ENCODE measurements at regions not wholly inside any gene's neighbourhood (a gene's known extent, or its start where the extent isn't known, plus 50 kb on each side); places are given as distances from the start of the nearest gene placed in this dataset.
"Not testable (repeated sequence)": the region's sequence is repeated elsewhere in the genome, so short reads cannot be mapped to it uniquely, and the experiment has no call there.

- Histone ChIP-seq H3K27me3 (ENCODE audit: control insufficient read depth, low read length) (no peaks in the 10 kb centered on the region), H3F3A (ENCODE audit: control insufficient read depth, insufficient read depth) (no peaks in the 10 kb centered on the region), H3K4me3 (ENCODE audit: low read length) (no peak overlapping the region), H3K27ac (ENCODE audit: low read depth, low read length) (no peak overlapping the region), H3K4me1 (ENCODE audit: control insufficient read depth, low read length) (no peaks in the 10 kb centered on the region), H3K9me2 (replicated peaks; ENCODE audit: control insufficient read depth, low read length) (no peaks in the 10 kb centered on the region), H3K36me3 (ENCODE audit: control insufficient read depth, low read length) (no peaks in the 10 kb centered on the region), H4K20me1 (ENCODE audit: control insufficient read depth, insufficient read depth, low read depth, low read length) (no peaks in the 10 kb centered on the region), H3K4me2 (ENCODE audit: low read length) (no peak overlapping the region), H3K79me2 (ENCODE audit: control insufficient read depth, low read length) (no peaks in the 10 kb centered on the region), H3K9me3 (ENCODE audit: control insufficient read depth, insufficient read depth, low read length) (no peaks in the 10 kb centered on the region)
- TF ChIP-seq EZH2phosphoT487 (IDR thresholded peaks at IDR 0.05; ENCODE audit: borderline replicate concordance, low read length) (no peak), CTCF (IDR thresholded peaks at IDR 0.05; ENCODE audit: low read depth, low read length, poor library complexity, severe bottlenecking) (no peak)
Measured at GRCh38 chr3:152684279-152684678, 150.7 kb upstream of the P2RY1 start.

GRCh38 chr3:152688313-152688712 lies 146.6 kb upstream of the P2RY1 start:
- no peaks in the 10 kb centered on the region for H3K36me3 ChIP-seq (ENCODE audit: control insufficient read depth, low read length)
- H3K27me3 ChIP-seq (ENCODE audit: control insufficient read depth, low read length): no peaks in the 10 kb centered on the region
- H4K20me1 ChIP-seq (ENCODE audit: control insufficient read depth, insufficient read depth, low read depth, low read length): no peaks in the 10 kb centered on the region
- H3K4me1 ChIP-seq (ENCODE audit: control insufficient read depth, low read length): no peaks in the 10 kb centered on the region
- TF ChIP-seq EZH2phosphoT487 (IDR thresholded peaks at IDR 0.05; ENCODE audit: borderline replicate concordance, low read length): no peak
- TF ChIP-seq CTCF (IDR thresholded peaks at IDR 0.05; ENCODE audit: low read depth, low read length, poor library complexity, severe bottlenecking): no peak
- H3K9me2 ChIP-seq (replicated peaks; ENCODE audit: control insufficient read depth, low read length): no peaks in the 10 kb centered on the region
- H3F3A ChIP-seq (ENCODE audit: control insufficient read depth, insufficient read depth): no peaks in the 10 kb centered on the region
- H3K4me2 ChIP-seq (ENCODE audit: low read length): no peak overlapping the region
- H3K79me2 ChIP-seq (ENCODE audit: control insufficient read depth, low read length): no peaks in the 10 kb centered on the region
- no peak overlapping the region for H3K27ac ChIP-seq (ENCODE audit: low read depth, low read length)
- no peaks in the 10 kb centered on the region for H3K9me3 ChIP-seq (ENCODE audit: control insufficient read depth, insufficient read depth, low read length)
- H3K4me3 ChIP-seq (ENCODE audit: low read length): no peak overlapping the region

GRCh38 chr3:152692326-152692725 lies 142.6 kb upstream of the P2RY1 start:
- not testable (repeated sequence) for H3K79me2 ChIP-seq (ENCODE audit: control insufficient read depth, low read length); H3F3A ChIP-seq (ENCODE audit: control insufficient read depth, insufficient read depth); H3K27ac ChIP-seq (ENCODE audit: low read depth, low read length); H3K9me2 ChIP-seq (replicated peaks; ENCODE audit: control insufficient read depth, low read length); H3K27me3 ChIP-seq (ENCODE audit: control insufficient read depth, low read length); H3K9me3 ChIP-seq (ENCODE audit: control insufficient read depth, insufficient read depth, low read length); H3K4me1 ChIP-seq (ENCODE audit: control insufficient read depth, low read length); H4K20me1 ChIP-seq (ENCODE audit: control insufficient read depth, insufficient read depth, low read depth, low read length); H3K4me2 ChIP-seq (ENCODE audit: low read length); H3K36me3 ChIP-seq (ENCODE audit: control insufficient read depth, low read length); H3K4me3 ChIP-seq (ENCODE audit: low read length)

- H4K20me1 ChIP-seq (ENCODE audit: control insufficient read depth, insufficient read depth, low read depth, low read length): not testable (repeated sequence)
Measured at GRCh38 chr3:152693521-152694250, 141.2 kb upstream of the P2RY1 start.

More at GRCh38 chr3:152693521-152694250, 141.2 kb upstream of the P2RY1 start:
- H3F3A ChIP-seq (ENCODE audit: control insufficient read depth, insufficient read depth); H3K4me1 ChIP-seq (ENCODE audit: control insufficient read depth, low read length); H3K27ac ChIP-seq (ENCODE audit: low read depth, low read length); H3K9me2 ChIP-seq (replicated peaks; ENCODE audit: control insufficient read depth, low read length); H3K79me2 ChIP-seq (ENCODE audit: control insufficient read depth, low read length); H3K36me3 ChIP-seq (ENCODE audit: control insufficient read depth, low read length); H3K9me3 ChIP-seq (ENCODE audit: control insufficient read depth, insufficient read depth, low read length); H3K4me2 ChIP-seq (ENCODE audit: low read length); H3K4me3 ChIP-seq (ENCODE audit: low read length); H3K27me3 ChIP-seq (ENCODE audit: control insufficient read depth, low read length): not testable (repeated sequence)
